ENCODE measurements at regions not wholly inside any gene's neighbourhood (a gene's known extent, or its start where the extent isn't known, plus 50 kb on each side); places are given as distances from the start of the nearest gene placed in this dataset.

DNA sequence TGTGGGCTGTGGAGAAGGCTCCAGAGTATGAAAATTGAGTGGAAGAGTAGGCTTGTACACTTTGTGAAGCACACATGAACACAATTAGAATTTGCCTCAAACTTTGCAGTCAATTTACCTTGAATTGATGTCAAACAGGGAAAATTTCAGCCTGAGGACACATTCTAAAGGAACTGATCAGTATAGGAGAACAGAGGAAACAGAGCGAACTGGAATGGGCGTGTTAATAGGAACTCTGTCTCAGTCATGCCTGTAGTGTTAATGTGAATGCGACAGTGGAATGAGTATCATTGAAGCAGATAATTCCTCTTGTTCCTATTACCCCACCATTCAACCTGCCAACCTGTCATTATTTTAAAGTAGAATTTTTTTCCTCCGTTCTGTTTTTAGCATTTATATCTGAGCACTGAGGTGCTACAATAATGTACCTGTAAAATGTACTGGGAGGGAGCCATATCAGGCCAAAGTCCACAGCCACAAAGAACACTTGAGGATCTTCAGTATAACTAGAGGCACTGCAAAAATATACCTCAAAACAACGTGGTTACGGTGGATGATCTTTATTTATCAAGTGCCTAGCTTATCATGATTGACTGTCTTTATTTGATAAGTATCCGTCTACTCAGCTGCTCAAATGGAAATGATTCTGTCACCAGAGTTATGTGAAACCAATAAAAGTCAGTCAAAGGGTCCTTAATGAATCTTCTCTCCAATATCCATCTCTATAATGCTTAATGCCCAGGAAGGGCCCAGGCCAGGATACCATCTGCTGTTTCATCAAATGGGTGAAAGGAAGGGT, 125.3 kb upstream of the STMND1 start:
- TF ChIP-seq, protein P1, sequence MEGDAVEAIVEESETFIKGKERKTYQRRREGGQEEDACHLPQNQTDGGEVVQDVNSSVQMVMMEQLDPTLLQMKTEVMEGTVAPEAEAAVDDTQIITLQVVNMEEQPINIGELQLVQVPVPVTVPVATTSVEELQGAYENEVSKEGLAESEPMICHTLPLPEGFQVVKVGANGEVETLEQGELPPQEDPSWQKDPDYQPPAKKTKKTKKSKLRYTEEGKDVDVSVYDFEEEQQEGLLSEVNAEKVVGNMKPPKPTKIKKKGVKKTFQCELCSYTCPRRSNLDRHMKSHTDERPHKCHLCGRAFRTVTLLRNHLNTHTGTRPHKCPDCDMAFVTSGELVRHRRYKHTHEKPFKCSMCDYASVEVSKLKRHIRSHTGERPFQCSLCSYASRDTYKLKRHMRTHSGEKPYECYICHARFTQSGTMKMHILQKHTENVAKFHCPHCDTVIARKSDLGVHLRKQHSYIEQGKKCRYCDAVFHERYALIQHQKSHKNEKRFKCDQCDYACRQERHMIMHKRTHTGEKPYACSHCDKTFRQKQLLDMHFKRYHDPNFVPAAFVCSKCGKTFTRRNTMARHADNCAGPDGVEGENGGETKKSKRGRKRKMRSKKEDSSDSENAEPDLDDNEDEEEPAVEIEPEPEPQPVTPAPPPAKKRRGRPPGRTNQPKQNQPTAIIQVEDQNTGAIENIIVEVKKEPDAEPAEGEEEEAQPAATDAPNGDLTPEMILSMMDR (IDR thresholded peaks at IDR 0.05 in 4 of 5, conservative IDR thresholded peaks at IDR 0.05 in 1 of 5), result no peak
- no peak for TF ChIP-seq POLR2A (IDR thresholded peaks at IDR 0.05)
